ENCODE measurements at regions not wholly inside any gene's neighbourhood (a gene's known extent, or its start where the extent isn't known, plus 50 kb on each side); places are given as distances from the start of the nearest gene placed in this dataset.

GRCh38 chr9:75610246-75610645 is 280.2 kb upstream of the PCSK5 start:
- H3K36me3 ChIP-seq (replicated peaks in 1 of 2; ENCODE audit: control insufficient read depth in 1 of 2, insufficient read depth in 2 of 2, low read length in 2 of 2): no peaks in the 10 kb centered on the region
- WGBS (ENCODE audit: low lambda C conversion rate): 0% methylated on average over 1 of the region's 1 CpG
- no peak overlapping the region for H2AFZ ChIP-seq (ENCODE audit: low read length)
- BruUV-seq (replicated peaks): no TSS peak
- ATAC-seq: no peak
- H3K4me3 ChIP-seq (replicated peaks in 1 of 3; ENCODE audit: insufficient read depth in 1 of 3, low read depth in 2 of 3, low read length in 3 of 3): no peak overlapping the region
- TF ChIP-seq ZNF775 (CRISPR knock-in tag; IDR thresholded peaks at IDR 0.05; ENCODE audit: borderline replicate concordance): no peak
- H3K9ac ChIP-seq (ENCODE audit: insufficient read depth, low read depth, low read length): no peak overlapping the region
- H3K27ac ChIP-seq (ENCODE audit: extremely low read length, insufficient read depth, low read length): no peak overlapping the region
- ChIA-PET POLR2A (no interaction called here), CTCF (ENCODE audit: low intra/inter-chr PET ratio, low total read pairs) (no interaction called here)
- no peak for FAIRE-seq
- H4K20me1 ChIP-seq (ENCODE audit: insufficient read depth, low read length): no peaks in the 10 kb centered on the region
- H3K4me1 ChIP-seq (ENCODE audit: insufficient read depth, low read length): no peaks in the 10 kb centered on the region
- H3K27me3 ChIP-seq (ENCODE audit: control insufficient read depth in 1 of 2, insufficient read depth in 2 of 2, low read length in 2 of 2): no peaks in the 10 kb centered on the region
- H3K9me3 ChIP-seq (ENCODE audit: low read length): no peaks in the 10 kb centered on the region
- no peak for DNase-seq (ENCODE audit: low spot score)
- no peak overlapping the region for H3K4me2 ChIP-seq (ENCODE audit: low read depth, low read length)
- intact Hi-C loops (cut with micrococcal nuclease; ENCODE audit: unreplicated experiment) (no loop called here), in situ Hi-C loops (cut with HindIII; ENCODE audit: extremely low pct_ligation_motif_present, low pct_unique_long_range_greater_than_20kb) (no loop called here)
- H3K79me2 ChIP-seq (ENCODE audit: insufficient read depth, low read length): no peaks in the 10 kb centered on the region

DNA sequence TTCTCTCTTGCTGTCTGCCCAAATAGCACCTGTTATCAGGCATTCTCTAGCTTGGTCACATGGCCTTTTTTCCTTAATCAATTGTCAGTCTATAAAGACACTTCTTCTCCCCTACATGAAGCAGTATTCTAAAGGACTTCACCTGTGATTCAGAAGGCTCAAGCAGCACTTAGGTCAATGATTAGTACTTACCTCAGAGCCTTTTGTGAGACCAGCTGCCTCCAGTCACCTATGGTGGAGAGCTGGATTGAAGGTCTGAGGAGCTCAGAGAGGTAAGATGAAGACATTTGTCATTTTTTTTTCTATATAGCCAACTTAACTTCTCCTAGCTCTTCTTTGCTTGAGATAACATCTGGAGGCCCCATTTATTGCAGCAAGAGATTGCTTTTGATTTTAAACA is 278.3 kb upstream of the PCSK5 start:
- Histone ChIP-seq H3K4me3 (replicated peaks in 1 of 3; ENCODE audit: insufficient read depth in 1 of 3, low read depth in 2 of 3, low read length in 3 of 3) (no peak overlapping the region), H3K36me3 (replicated peaks in 1 of 2; ENCODE audit: control insufficient read depth in 1 of 2, insufficient read depth in 2 of 2, low read length in 2 of 2) (no peaks in the 10 kb centered on the region), H2AFZ (ENCODE audit: low read length) (no peak overlapping the region), H3K4me1 (ENCODE audit: insufficient read depth, low read length) (no peaks in the 10 kb centered on the region), H4K20me1 (ENCODE audit: insufficient read depth, low read length) (no peaks in the 10 kb centered on the region), H3K27me3 (ENCODE audit: control insufficient read depth in 1 of 2, insufficient read depth in 2 of 2, low read length in 2 of 2) (no peaks in the 10 kb centered on the region), H3K9ac (ENCODE audit: insufficient read depth, low read depth, low read length) (no peak overlapping the region), H3K27ac (ENCODE audit: extremely low read length, insufficient read depth, low read length) (no peak overlapping the region), H3K4me2 (ENCODE audit: low read depth, low read length) (no peak overlapping the region), H3K9me3 (ENCODE audit: low read length) (no peaks in the 10 kb centered on the region), H3K79me2 (ENCODE audit: insufficient read depth, low read length) (no peaks in the 10 kb centered on the region)
- ChIA-PET POLR2A (no interaction called here), CTCF (ENCODE audit: low intra/inter-chr PET ratio, low total read pairs) (no interaction called here)
- FAIRE-seq: no peak
- intact Hi-C loops (cut with micrococcal nuclease; ENCODE audit: unreplicated experiment) (no loop called here), in situ Hi-C loops (cut with HindIII; ENCODE audit: extremely low pct_ligation_motif_present, low pct_unique_long_range_greater_than_20kb) (no loop called here)
- no peak for ATAC-seq
- no peak for DNase-seq (ENCODE audit: low spot score)
- BruUV-seq (replicated peaks): no TSS peak
- TF ChIP-seq SP4 (CRISPR knock-in tag; IDR thresholded peaks at IDR 0.05): no peak
- no peak for TF ChIP-seq NBN (conservative IDR thresholded peaks at IDR 0.05)
- no peak for TF ChIP-seq ZNF749 (CRISPR knock-in tag; IDR thresholded peaks at IDR 0.05; ENCODE audit: borderline replicate concordance)
- TF ChIP-seq ZNF362 (CRISPR knock-in tag; IDR thresholded peaks at IDR 0.05; ENCODE audit: borderline replicate concordance): no peak
- no peak for TF ChIP-seq ZNF44 (CRISPR knock-in tag; IDR thresholded peaks at IDR 0.05)
- TF ChIP-seq ZNF382 (CRISPR knock-in tag; IDR thresholded peaks at IDR 0.05; ENCODE audit: borderline replicate concordance): no peak
- no peak for TF ChIP-seq FOXJ3 (CRISPR knock-in tag; IDR thresholded peaks at IDR 0.05; ENCODE audit: borderline replicate concordance)
- TF ChIP-seq ZNF883 (CRISPR knock-in tag; IDR thresholded peaks at IDR 0.05; ENCODE audit: not compliant biosample characterization): no peak
- no peak for TF ChIP-seq ZNF281 (CRISPR knock-in tag; IDR thresholded peaks at IDR 0.05; ENCODE audit: borderline replicate concordance)
- TF ChIP-seq, protein P1, sequence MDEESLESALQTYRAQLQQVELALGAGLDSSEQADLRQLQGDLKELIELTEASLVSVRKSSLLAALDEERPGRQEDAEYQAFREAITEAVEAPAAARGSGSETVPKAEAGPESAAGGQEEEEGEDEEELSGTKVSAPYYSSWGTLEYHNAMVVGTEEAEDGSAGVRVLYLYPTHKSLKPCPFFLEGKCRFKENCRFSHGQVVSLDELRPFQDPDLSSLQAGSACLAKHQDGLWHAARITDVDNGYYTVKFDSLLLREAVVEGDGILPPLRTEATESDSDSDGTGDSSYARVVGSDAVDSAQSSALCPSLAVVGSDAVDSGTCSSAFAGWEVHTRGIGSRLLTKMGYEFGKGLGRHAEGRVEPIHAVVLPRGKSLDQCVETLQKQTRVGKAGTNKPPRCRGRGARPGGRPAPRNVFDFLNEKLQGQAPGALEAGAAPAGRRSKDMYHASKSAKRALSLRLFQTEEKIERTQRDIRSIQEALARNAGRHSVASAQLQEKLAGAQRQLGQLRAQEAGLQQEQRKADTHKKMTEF (CRISPR knock-in tag; IDR thresholded peaks at IDR 0.05): no peak
